Ovary (tissue), 7 donors: ENCODE measurements at regions not wholly inside any gene's neighbourhood (a gene's known extent, or its start where the extent isn't known, plus 50 kb on each side); places are given as distances from the start of the nearest gene placed in this dataset.
A peak's percentile ranks its signal among the peaks of the same experiment; 100 is the strongest.
"Not testable (repeated sequence)": the region's sequence is repeated elsewhere in the genome, so short reads cannot be mapped to it uniquely, and the experiment has no call there.

Source experiments
- DNase-seq, 5 donors: peaks; one replicate each; pipeline ENCODE4 v3.0.0-alpha.2; 2019 to 2020
- H3K27ac ChIP-seq, 2 donors: fragments of 200-600 bp; one replicate each; pipeline versions ENCODE4 v1.5.1 to v1.8.0; 2019 to 2022
- H3K27me3 ChIP-seq: fragments of 200-600 bp; one replicate; pipeline ENCODE4 v1.8.0; 2022
- H3K36me3 ChIP-seq: fragments of 200-600 bp; sonication (generic); one replicate; pipeline ENCODE4 v1.5.1; 2019
- H3K4me1 ChIP-seq: one replicate; pipeline ENCODE4 v1.8.1; 2013; ENCODE audit warnings: mild to moderate bottlenecking, moderate library complexity; ENCODE audit not compliant: insufficient read depth
- H3K4me3 ChIP-seq: fragments of 200-600 bp; sonication (generic); one replicate; pipeline ENCODE4 v1.5.1; 2017
- H3K9me3 ChIP-seq, 2 donors: fragments of 200-600 bp in 1 of 2; sonication (generic) in 1 of 2; one replicate each; pipeline versions ENCODE4 v1.5.1 to v1.8.1; 2013 to 2019; ENCODE audit warnings: mild to moderate bottlenecking in 1 of 2, moderate library complexity in 1 of 2
- CTCF ChIP-seq, 3 donors: fragments of 450-650 bp in 2 of 3; fragments of 200-600 bp in 1 of 3; IDR thresholded peaks; one replicate each; pipeline versions ENCODE4 v1.5.1 to v1.8.0; 2016 to 2022; ENCODE audit warnings: antibody characterized with exemption in 3 of 3, mild to moderate bottlenecking in 1 of 3
- EP300 ChIP-seq: sonication (generic); formaldehyde crosslinking; IDR thresholded peaks from one replicate; pipeline ENCODE4 v1.6.1; 2017; ENCODE audit warnings: antibody characterized with exemption
- POLR2A ChIP-seq: fragments of 450-650 bp; IDR thresholded peaks from one replicate; pipeline ENCODE4 v1.6.1; 2017; ENCODE audit warnings: antibody characterized with exemption, mild to moderate bottlenecking, moderate library complexity
- WGBS, 3 donors: extraction: QIAGEN DNeasy Blood & Tissue Kit in 1 of 3; methylation state at CpG; one replicate each; pipeline versions ENCODE4 v1.1.5 to v1.1.7; 2013 to 2017; 5-methylcytosine and 5-hydroxymethylcytosine counted together
- intact Hi-C, 4 donors: fragments of 100-400 bp; cut with DNase I; formaldehyde crosslinking; loops; one replicate each; pipeline versions ENCODE4 v1.11.0 to v1.15.1; 2022 to 2023
- donor health status: DM: no; HTN: no; CAD: no; lungs with moderate emphysema.
- donor health status: DM: no; HTN: no; CAD: no.
- donor health status: Bipolar disorder and iron deficiency.
- donor health status: DM: no; HTN: no; CAD: no.
- donor health status: DM: yes; HTN: yes; CAD: no.

- intact Hi-C loops = no loop called here
- Histone ChIP-seq H3K27me3 (no peaks in the 10 kb centered on the region), H3K9me3 (no peaks in the 10 kb centered on the region), H3K4me1 (peaks cover 9% of the 10 kb centered on the region), H3K4me3 (no peak overlapping the region), H3K36me3 (no peaks in the 10 kb centered on the region), H3K27ac (peak overlapping the region in 1 of 2 donors; percentile 52)
- WGBS, 3 donors = 68 to 71% (median 69%) methylated on average over 5 of the region's 5 CpGs
- TF ChIP-seq CTCF (IDR thresholded peaks at IDR 0.05) (no peak), POLR2A (no peak), EP300 (no peak)
- no peak for DNase-seq
Observed at GRCh38 chr5:91311168-91311696, 71.9 kb downstream of the ARRDC3 start.

- H3K27ac ChIP-seq, H3K36me3 ChIP-seq, H3K4me1 ChIP-seq, H3K27me3 ChIP-seq, DNase-seq, intact Hi-C loops, H3K9me3 ChIP-seq, H3K4me3 ChIP-seq: not testable (repeated sequence)
- 84 to 96% (median 92%) methylated on average over 5 of the region's 5 CpGs for WGBS, 3 donors
Observed at GRCh38 chr5:91308157-91308556, 75.0 kb downstream of the ARRDC3 start.

- DNase-seq = peak; percentile 32 to 67 (median 59)
- Histone ChIP-seq H3K36me3 (no peaks in the 10 kb centered on the region), H3K9me3 (no peaks in the 10 kb centered on the region), H3K27me3 (no peaks in the 10 kb centered on the region), H3K27ac (no peak overlapping the region), H3K4me3 (no peak overlapping the region), H3K4me1 (peaks cover 7% of the 10 kb centered on the region)
- WGBS, 3 donors = 32 to 44% (median 37%) methylated on average over 4 of the region's 4 CpGs
- TF ChIP-seq EP300 (no peak), CTCF (IDR thresholded peaks at IDR 0.05) (no peak), POLR2A (no peak)
- intact Hi-C loops = no loop called here
Observed at GRCh38 chr5:91307048-91307447, 76.1 kb downstream of the ARRDC3 start.

GRCh38 chr5:91306497-91306896, 76.6 kb downstream of the ARRDC3 start:
- H3K27ac ChIP-seq = no peak overlapping the region
- H3K4me3 ChIP-seq = no peak overlapping the region
- H3K4me1 ChIP-seq = peaks cover 4% of the 10 kb centered on the region
- no peaks in the 10 kb centered on the region for H3K9me3 ChIP-seq
- intact Hi-C loops = no loop called here
- 72 to 80% (median 80%) methylated on average over 3 of the region's 3 CpGs for WGBS, 3 donors
- H3K27me3 ChIP-seq = no peaks in the 10 kb centered on the region
- DNase-seq = no peak
- TF ChIP-seq CTCF (IDR thresholded peaks at IDR 0.05) = no peak
- TF ChIP-seq POLR2A = no peak
- TF ChIP-seq EP300 = no peak
- no peaks in the 10 kb centered on the region for H3K36me3 ChIP-seq

- no peaks in the 10 kb centered on the region for H3K36me3 ChIP-seq
- H3K27me3 ChIP-seq = no peaks in the 10 kb centered on the region
- TF ChIP-seq CTCF (IDR thresholded peaks at IDR 0.05) (no peak), POLR2A (no peak), EP300 (no peak)
- H3K4me1 ChIP-seq = no peaks in the 10 kb centered on the region
- intact Hi-C loops = no loop called here
- H3K9me3 ChIP-seq = no peaks in the 10 kb centered on the region
- no peak overlapping the region for H3K4me3 ChIP-seq
- DNase-seq = no peak
- H3K27ac ChIP-seq = no peak overlapping the region
Observed at GRCh38 chr5:91305640-91306039, 77.5 kb downstream of the ARRDC3 start.

GRCh38 chr5:91304015-91304414, 79.1 kb downstream of the ARRDC3 start:
- intact Hi-C loops, H3K4me3 ChIP-seq, H3K4me1 ChIP-seq, H3K9me3 ChIP-seq, H3K36me3 ChIP-seq, H3K27me3 ChIP-seq, DNase-seq, H3K27ac ChIP-seq: not testable (repeated sequence)
- 85 to 98% (median 96%) methylated on average over 4 of the region's 4 CpGs for WGBS, 3 donors
